HEK293 (cell line): ENCODE measurements at regions not wholly inside any gene's neighbourhood (a gene's known extent, or its start where the extent isn't known, plus 50 kb on each side); places are given as distances from the start of the nearest gene placed in this dataset.

Source experiments
- CTCF ChIA-PET: fragments of 350-600 bp; formaldehyde crosslinking; extraction: SDS; loops from one replicate; lab custom pipeline; 2021; ENCODE audit warnings: antibody characterized with exemption; lab: Yijun Ruan, JAX
- POLR2A ChIA-PET: fragments of 300-600 bp; formaldehyde crosslinking; extraction: SDS; loops from one replicate; lab custom pipeline; 2020; ENCODE audit warnings: antibody characterized with exemption, inconsistent platforms; lab: Yijun Ruan, JAX
- H3K27ac ChIP-seq: fragments of 200-500 bp; sonication (Bioruptor generic); 2 replicates; pipeline ENCODE4 v1.5.1; 2014; ENCODE audit warnings: low read depth, low read length, control low read depth, inconsistent platforms; ENCODE audit errors: extremely low read depth
- H3K36me3 ChIP-seq, 2 experiments: fragments of 200-500 bp in 1 of 2; sonication (Bioruptor generic) in 1 of 2; 1 replicate in 1 of 2; 2 replicates in 1 of 2; pipeline ENCODE4 v1.5.1; 2014 to 2017; ENCODE audit warnings: inconsistent platforms in 2 of 2, low read length in 2 of 2; ENCODE audit not compliant: control insufficient read depth in 2 of 2, insufficient read depth in 1 of 2
- H3K4me1 ChIP-seq: fragments of 200-500 bp; sonication (Bioruptor generic); 2 replicates; pipeline ENCODE4 v1.5.1; 2014; ENCODE audit warnings: mild to moderate bottlenecking, low read length, inconsistent platforms; ENCODE audit not compliant: control insufficient read depth, insufficient read depth
- H3K4me3 ChIP-seq: 2 replicates; pipeline ENCODE4 v1.5.1; 2011; ENCODE audit warnings: low read depth, mild to moderate bottlenecking, control low read depth, low read length, moderate library complexity
- H3K9me3 ChIP-seq: fragments of 200-500 bp; sonication (Bioruptor generic); 2 replicates; pipeline ENCODE4 v1.5.1; 2014; ENCODE audit warnings: low read depth, low read length, inconsistent platforms; ENCODE audit not compliant: control insufficient read depth, insufficient read depth
- BCL11A ChIP-seq: fragments of 450-650 bp; formaldehyde crosslinking; IDR thresholded peaks from 2 replicates; pipeline ENCODE4 v1.5.1; 2016; ENCODE audit warnings: low read depth, missing biosample characterization, missing genetic modification characterization
- GFI1B ChIP-seq: fragments of 450-650 bp; formaldehyde crosslinking; IDR thresholded peaks from 2 replicates; pipeline ENCODE4 v1.5.1; 2016; ENCODE audit warnings: missing biosample characterization, missing genetic modification characterization
- GLI2 ChIP-seq: fragments of 450-650 bp; formaldehyde crosslinking; IDR thresholded peaks from 2 replicates; pipeline ENCODE4; 2017; ENCODE audit warnings: missing biosample characterization, missing genetic modification characterization, low read depth, borderline replicate concordance
- KLF16 ChIP-seq: fragments of 450-650 bp; formaldehyde crosslinking; IDR thresholded peaks from 2 replicates; pipeline ENCODE4 v1.5.1; 2017; ENCODE audit warnings: missing biosample characterization, missing genetic modification characterization
- SP3 ChIP-seq: fragments of 450-650 bp; formaldehyde crosslinking; IDR thresholded peaks from 2 replicates; pipeline ENCODE4 v1.5.1; 2016; ENCODE audit warnings: missing biosample characterization, missing genetic modification characterization
- ZBTB20 ChIP-seq: fragments of 450-650 bp; formaldehyde crosslinking; IDR thresholded peaks from 2 replicates; pipeline ENCODE4 v1.5.1; 2016; ENCODE audit warnings: missing biosample characterization, missing genetic modification characterization
- ZFP69B ChIP-seq: fragments of 450-650 bp; formaldehyde crosslinking; IDR thresholded peaks from 2 replicates; pipeline ENCODE4 v1.5.1; 2016; ENCODE audit warnings: missing biosample characterization, missing genetic modification characterization
- ZNF121 ChIP-seq: fragments of 450-650 bp; formaldehyde crosslinking; IDR thresholded peaks from 2 replicates; pipeline ENCODE4 v1.5.1; 2016; ENCODE audit warnings: missing biosample characterization, missing genetic modification characterization
- ZNF174 ChIP-seq: fragments of 450-650 bp; formaldehyde crosslinking; IDR thresholded peaks from 2 replicates; pipeline ENCODE4 v1.5.0; 2017; ENCODE audit warnings: missing biosample characterization, mild to moderate bottlenecking, missing genetic modification characterization
- ZNF214 ChIP-seq: fragments of 450-650 bp; formaldehyde crosslinking; IDR thresholded peaks from 2 replicates; pipeline ENCODE4 v1.5.1; 2017; ENCODE audit warnings: missing biosample characterization, mild to moderate bottlenecking, missing genetic modification characterization, borderline replicate concordance
- ZNF239 ChIP-seq: fragments of 450-650 bp; formaldehyde crosslinking; IDR thresholded peaks from 2 replicates; pipeline ENCODE4 v1.5.1; 2016; ENCODE audit warnings: missing biosample characterization, missing genetic modification characterization
- ZNF266 ChIP-seq: fragments of 450-650 bp; formaldehyde crosslinking; IDR thresholded peaks from 2 replicates; pipeline ENCODE4 v1.5.1; 2016; ENCODE audit warnings: missing biosample characterization, missing genetic modification characterization, low read depth
- ZNF274 ChIP-seq, 2 experiments: fragments of 200-500 bp in 1 of 2; fragments of 450-650 bp in 1 of 2; sonication (Bioruptor generic) in 1 of 2; formaldehyde crosslinking in 1 of 2; IDR thresholded peaks; 2 replicates each; pipeline versions ENCODE4 v1.5.1 to v1.6.1; 2014 to 2016; ENCODE audit warnings: borderline replicate concordance in 1 of 2, inconsistent platforms in 1 of 2, low read length in 1 of 2, missing biosample characterization in 1 of 2, missing genetic modification characterization in 1 of 2
- ZNF426 ChIP-seq: fragments of 450-650 bp; formaldehyde crosslinking; IDR thresholded peaks from 2 replicates; pipeline ENCODE4 v1.5.1; 2017; ENCODE audit warnings: missing biosample characterization, missing genetic modification characterization, mild to moderate bottlenecking, inconsistent platforms, moderate library complexity
- ZNF48 ChIP-seq: fragments of 450-650 bp; formaldehyde crosslinking; IDR thresholded peaks from 2 replicates; pipeline ENCODE4 v1.5.1; 2016; ENCODE audit warnings: missing biosample characterization, missing genetic modification characterization
- ZNF514 ChIP-seq: fragments of 450-650 bp; formaldehyde crosslinking; IDR thresholded peaks from 2 replicates; pipeline ENCODE4 v1.5.1; 2016; ENCODE audit warnings: missing biosample characterization, missing genetic modification characterization
- ZNF529 ChIP-seq: fragments of 450-650 bp; formaldehyde crosslinking; IDR thresholded peaks from 2 replicates; pipeline ENCODE4 v1.5.1; 2017; ENCODE audit warnings: missing genetic modification characterization, missing biosample characterization; ENCODE audit not compliant: insufficient replicate concordance
- ZNF555 ChIP-seq: fragments of 450-650 bp; formaldehyde crosslinking; conservative IDR thresholded peaks from 2 replicates; pipeline ENCODE4 v1.5.1; 2017; ENCODE audit warnings: missing biosample characterization, mild to moderate bottlenecking, missing genetic modification characterization, inconsistent platforms
- ZNF558 ChIP-seq: fragments of 450-650 bp; formaldehyde crosslinking; IDR thresholded peaks from 2 replicates; pipeline ENCODE4 v1.5.1; 2016; ENCODE audit warnings: missing biosample characterization, missing genetic modification characterization
- ZNF610 ChIP-seq: fragments of 450-650 bp; formaldehyde crosslinking; IDR thresholded peaks from 2 replicates; pipeline ENCODE4 v1.5.1; 2016; ENCODE audit warnings: missing biosample characterization, missing genetic modification characterization, borderline replicate concordance
- ZNF658 ChIP-seq: fragments of 450-650 bp; formaldehyde crosslinking; IDR thresholded peaks from 2 replicates; pipeline ENCODE4; 2016; ENCODE audit warnings: missing biosample characterization, missing genetic modification characterization
- ZNF707 ChIP-seq: fragments of 450-650 bp; formaldehyde crosslinking; IDR thresholded peaks from 2 replicates; pipeline ENCODE4 v1.5.1; 2016; ENCODE audit warnings: missing biosample characterization, missing genetic modification characterization
- ZNF843 ChIP-seq: fragments of 450-650 bp; formaldehyde crosslinking; IDR thresholded peaks from 2 replicates; pipeline ENCODE4 v1.5.1; 2016; ENCODE audit warnings: missing biosample characterization, missing genetic modification characterization
- TF ChIP-seq, protein P1 (sequence below): fragments of 450-650 bp; formaldehyde crosslinking; IDR thresholded peaks from 2 replicates; pipeline ENCODE4 v1.5.1; 2016; ENCODE audit warnings: missing biosample characterization, missing genetic modification characterization
- TF ChIP-seq, protein P2 (sequence below): fragments of 450-650 bp; formaldehyde crosslinking; IDR thresholded peaks from 2 replicates; pipeline ENCODE4 v1.5.1; 2017; ENCODE audit warnings: missing biosample characterization, missing genetic modification characterization
- TF ChIP-seq, protein P3 (sequence below): fragments of 450-650 bp; formaldehyde crosslinking; IDR thresholded peaks from 2 replicates; pipeline ENCODE4 v1.5.1; 2016; ENCODE audit warnings: missing biosample characterization, missing genetic modification characterization
- TF ChIP-seq, protein P4 (sequence below): fragments of 450-650 bp; formaldehyde crosslinking; IDR thresholded peaks from 2 replicates; pipeline ENCODE4 v1.5.1; 2016; ENCODE audit warnings: missing biosample characterization, missing genetic modification characterization
- TF ChIP-seq, protein P5 (sequence below): fragments of 450-650 bp; formaldehyde crosslinking; IDR thresholded peaks from 2 replicates; pipeline ENCODE4 v1.5.1; 2017; ENCODE audit warnings: missing biosample characterization, missing genetic modification characterization
- TF ChIP-seq, protein P6 (sequence below): fragments of 450-650 bp; formaldehyde crosslinking; IDR thresholded peaks from 2 replicates; pipeline ENCODE4 v1.5.1; 2016; ENCODE audit warnings: missing biosample characterization, missing genetic modification characterization, borderline replicate concordance

DNA sequence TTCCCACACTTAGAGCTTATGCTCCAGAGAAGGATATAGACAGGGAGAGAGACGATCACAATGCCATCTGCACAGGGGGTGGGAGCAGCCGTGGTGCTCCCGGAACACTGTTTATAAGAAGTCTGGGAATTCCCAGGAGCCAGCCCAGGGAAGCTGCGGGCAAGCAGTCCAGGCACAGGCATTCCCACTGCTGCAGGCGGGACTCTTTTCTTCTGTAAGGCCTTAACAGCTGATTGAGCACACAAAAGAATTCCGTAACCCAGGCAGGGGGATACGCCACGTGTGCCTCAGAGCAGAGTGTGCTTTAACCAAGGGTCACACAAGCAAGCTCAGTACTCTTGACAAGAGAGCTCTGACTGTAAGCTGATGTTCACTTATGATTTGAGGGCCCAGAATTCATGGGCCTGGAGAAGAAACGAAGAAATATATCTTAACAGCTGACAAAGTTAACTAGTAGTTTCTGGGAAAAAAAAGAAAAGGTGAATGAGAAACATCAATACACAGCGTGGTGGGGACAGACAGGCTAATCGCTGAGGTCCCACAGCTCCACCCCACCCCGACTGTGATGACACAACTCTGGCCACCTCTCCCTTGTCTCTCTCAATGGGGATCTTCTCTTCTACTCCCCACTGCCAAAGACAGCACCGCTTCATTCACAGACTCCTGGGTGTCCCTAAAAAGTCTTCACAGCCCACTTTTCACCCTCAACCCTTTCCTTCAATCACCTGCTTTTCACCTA is 85.9 kb upstream of the SIMC1 start:
- POLR2A ChIA-PET = no interaction called here
- no peak overlapping the region for H3K27ac ChIP-seq
- TF ChIP-seq, protein P1, sequence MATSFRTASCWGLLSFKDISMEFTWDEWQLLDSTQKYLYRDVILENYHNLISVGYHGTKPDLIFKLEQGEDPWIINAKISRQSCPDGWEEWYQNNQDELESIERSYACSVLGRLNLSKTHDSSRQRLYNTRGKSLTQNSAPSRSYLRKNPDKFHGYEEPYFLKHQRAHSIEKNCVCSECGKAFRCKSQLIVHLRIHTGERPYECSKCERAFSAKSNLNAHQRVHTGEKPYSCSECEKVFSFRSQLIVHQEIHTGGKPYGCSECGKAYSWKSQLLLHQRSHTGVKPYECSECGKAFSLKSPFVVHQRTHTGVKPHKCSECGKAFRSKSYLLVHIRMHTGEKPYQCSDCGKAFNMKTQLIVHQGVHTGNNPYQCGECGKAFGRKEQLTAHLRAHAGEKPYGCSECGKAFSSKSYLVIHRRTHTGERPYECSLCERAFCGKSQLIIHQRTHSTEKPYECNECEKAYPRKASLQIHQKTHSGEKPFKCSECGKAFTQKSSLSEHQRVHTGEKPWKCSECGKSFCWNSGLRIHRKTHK = no peak
- TF ChIP-seq ZNF214 (tag by site-specific recombination) (no peak), ZNF658 (tag by site-specific recombination) (no peak), ZNF558 (no peak), ZNF121 (tag by site-specific recombination) (no peak), SP3 (tag by site-specific recombination) (no peak), ZNF610 (no peak), ZNF274 (IDR thresholded peaks at IDR 0.05; ENCODE audit: low read length) (no peak), ZNF274 (tag by site-specific recombination; IDR thresholded peaks at IDR 0.05; ENCODE audit: borderline replicate concordance) (no peak), ZNF555 (tag by site-specific recombination) (no peak), ZBTB20 (tag by site-specific recombination) (no peak), ZNF239 (no peak), ZNF174 (no peak), KLF16 (tag by site-specific recombination) (no peak)
- TF ChIP-seq, protein P2, sequence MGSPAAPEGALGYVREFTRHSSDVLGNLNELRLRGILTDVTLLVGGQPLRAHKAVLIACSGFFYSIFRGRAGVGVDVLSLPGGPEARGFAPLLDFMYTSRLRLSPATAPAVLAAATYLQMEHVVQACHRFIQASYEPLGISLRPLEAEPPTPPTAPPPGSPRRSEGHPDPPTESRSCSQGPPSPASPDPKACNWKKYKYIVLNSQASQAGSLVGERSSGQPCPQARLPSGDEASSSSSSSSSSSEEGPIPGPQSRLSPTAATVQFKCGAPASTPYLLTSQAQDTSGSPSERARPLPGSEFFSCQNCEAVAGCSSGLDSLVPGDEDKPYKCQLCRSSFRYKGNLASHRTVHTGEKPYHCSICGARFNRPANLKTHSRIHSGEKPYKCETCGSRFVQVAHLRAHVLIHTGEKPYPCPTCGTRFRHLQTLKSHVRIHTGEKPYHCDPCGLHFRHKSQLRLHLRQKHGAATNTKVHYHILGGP = no peak
- TF ChIP-seq, protein P3, sequence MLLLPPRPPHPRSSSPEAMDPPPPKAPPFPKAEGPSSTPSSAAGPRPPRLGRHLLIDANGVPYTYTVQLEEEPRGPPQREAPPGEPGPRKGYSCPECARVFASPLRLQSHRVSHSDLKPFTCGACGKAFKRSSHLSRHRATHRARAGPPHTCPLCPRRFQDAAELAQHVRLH (tag by site-specific recombination) = no peak
- TF ChIP-seq, all 188 proteins: peak for 0
- Histone ChIP-seq H3K4me3 (no peak overlapping the region), H3K9me3 (no peaks in the 10 kb centered on the region), H3K4me1 (no peaks in the 10 kb centered on the region), H3K36me3 (no peaks in the 10 kb centered on the region)
- CTCF ChIA-PET = interaction anchor here (0.6 kb wide), 1 partner anchor 277 kb away, joined by 6 read pairs; no protein-coding TSS in a partner anchor

DNA sequence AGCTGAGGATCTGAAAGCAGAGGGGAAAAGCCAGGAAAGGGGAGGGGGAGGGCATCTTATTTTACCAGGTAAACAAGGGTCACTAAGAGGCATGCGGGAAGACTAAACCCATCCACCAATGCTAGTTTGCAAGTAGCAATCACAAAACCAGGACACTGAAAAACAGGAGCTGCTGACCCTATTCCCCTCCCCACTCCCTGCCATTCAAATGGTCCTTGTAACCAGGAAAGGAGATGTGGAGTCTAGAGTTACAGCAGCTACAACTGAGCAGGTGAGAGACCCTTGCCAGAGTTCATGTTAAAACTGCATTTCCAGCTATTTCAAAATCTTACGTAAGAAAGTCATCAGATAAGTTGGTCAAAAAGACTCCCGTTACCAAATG is 85.3 kb upstream of the SIMC1 start:
- H3K4me1 ChIP-seq = no peaks in the 10 kb centered on the region
- POLR2A ChIA-PET = no interaction called here
- H3K4me3 ChIP-seq = no peak overlapping the region
- H3K27ac ChIP-seq = no peak overlapping the region
- CTCF ChIA-PET = no interaction called here
- H3K9me3 ChIP-seq = no peaks in the 10 kb centered on the region
- no peaks in the 10 kb centered on the region for H3K36me3 ChIP-seq
- TF ChIP-seq, protein P4, sequence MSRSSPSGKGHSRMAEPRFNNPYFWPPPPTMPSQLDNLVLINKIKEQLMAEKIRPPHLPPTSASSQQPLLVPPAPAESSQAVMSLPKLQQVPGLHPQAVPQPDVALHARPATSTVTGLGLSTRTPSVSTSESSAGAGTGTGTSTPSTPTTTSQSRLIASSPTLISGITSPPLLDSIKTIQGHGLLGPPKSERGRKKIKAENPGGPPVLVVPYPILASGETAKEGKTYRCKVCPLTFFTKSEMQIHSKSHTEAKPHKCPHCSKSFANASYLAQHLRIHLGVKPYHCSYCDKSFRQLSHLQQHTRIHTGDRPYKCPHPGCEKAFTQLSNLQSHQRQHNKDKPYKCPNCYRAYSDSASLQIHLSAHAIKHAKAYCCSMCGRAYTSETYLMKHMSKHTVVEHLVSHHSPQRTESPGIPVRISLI (tag by site-specific recombination) = no peak
- TF ChIP-seq GFI1B (tag by site-specific recombination) (no peak), ZNF48 (tag by site-specific recombination) (no peak), ZNF514 (tag by site-specific recombination) (no peak), ZFP69B (no peak), ZNF707 (no peak), GLI2 (no peak), ZNF843 (no peak), ZNF266 (tag by site-specific recombination) (no peak), ZNF529 (tag by site-specific recombination) (no peak), BCL11A (tag by site-specific recombination) (no peak), ZNF426 (tag by site-specific recombination) (no peak)
- TF ChIP-seq, protein P5, sequence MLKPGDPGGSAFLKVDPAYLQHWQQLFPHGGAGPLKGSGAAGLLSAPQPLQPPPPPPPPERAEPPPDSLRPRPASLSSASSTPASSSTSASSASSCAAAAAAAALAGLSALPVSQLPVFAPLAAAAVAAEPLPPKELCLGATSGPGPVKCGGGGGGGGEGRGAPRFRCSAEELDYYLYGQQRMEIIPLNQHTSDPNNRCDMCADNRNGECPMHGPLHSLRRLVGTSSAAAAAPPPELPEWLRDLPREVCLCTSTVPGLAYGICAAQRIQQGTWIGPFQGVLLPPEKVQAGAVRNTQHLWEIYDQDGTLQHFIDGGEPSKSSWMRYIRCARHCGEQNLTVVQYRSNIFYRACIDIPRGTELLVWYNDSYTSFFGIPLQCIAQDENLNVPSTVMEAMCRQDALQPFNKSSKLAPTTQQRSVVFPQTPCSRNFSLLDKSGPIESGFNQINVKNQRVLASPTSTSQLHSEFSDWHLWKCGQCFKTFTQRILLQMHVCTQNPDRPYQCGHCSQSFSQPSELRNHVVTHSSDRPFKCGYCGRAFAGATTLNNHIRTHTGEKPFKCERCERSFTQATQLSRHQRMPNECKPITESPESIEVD (tag by site-specific recombination) = no peak
- TF ChIP-seq, protein P6, sequence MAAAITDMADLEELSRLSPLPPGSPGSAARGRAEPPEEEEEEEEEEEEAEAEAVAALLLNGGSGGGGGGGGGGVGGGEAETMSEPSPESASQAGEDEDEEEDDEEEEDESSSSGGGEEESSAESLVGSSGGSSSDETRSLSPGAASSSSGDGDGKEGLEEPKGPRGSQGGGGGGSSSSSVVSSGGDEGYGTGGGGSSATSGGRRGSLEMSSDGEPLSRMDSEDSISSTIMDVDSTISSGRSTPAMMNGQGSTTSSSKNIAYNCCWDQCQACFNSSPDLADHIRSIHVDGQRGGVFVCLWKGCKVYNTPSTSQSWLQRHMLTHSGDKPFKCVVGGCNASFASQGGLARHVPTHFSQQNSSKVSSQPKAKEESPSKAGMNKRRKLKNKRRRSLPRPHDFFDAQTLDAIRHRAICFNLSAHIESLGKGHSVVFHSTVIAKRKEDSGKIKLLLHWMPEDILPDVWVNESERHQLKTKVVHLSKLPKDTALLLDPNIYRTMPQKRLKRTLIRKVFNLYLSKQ (tag by site-specific recombination) = no peak
